A172 (cell line): ENCODE measurements at regions not wholly inside any gene's neighbourhood (a gene's known extent, or its start where the extent isn't known, plus 50 kb on each side); places are given as distances from the start of the nearest gene placed in this dataset.
A peak's percentile ranks its signal among the peaks of the same experiment; 100 is the strongest.
"Not testable (repeated sequence)": the region's sequence is repeated elsewhere in the genome, so short reads cannot be mapped to it uniquely, and the experiment has no call there.

Experiments
- DNase-seq: peaks from one replicate; pipeline ENCODE4 v3.0.0-alpha.2; 2015; ENCODE audit warnings: low spot score

GRCh38 chr4:63302078-63302477, 1107.2 kb downstream of the TECRL start:
- DNase-seq = no peak

DNA sequence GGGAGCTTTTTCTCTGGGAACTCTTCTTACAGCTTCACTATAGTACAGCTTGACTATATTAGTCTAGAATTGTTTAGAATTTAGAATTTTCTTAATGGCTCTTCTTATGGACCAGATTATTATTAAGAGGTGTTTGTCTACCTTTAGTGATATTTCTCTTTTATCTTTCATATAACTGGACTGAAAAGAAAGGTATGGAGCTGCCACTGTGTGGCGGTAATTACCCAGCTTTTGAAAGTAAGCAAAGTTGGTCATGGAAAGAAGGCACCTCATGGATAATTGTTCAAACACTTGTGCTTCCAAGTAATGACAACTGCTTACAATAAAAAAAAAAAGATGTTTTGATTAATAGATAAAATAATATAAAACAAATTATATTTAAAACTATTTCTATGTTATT, 1112.5 kb downstream of the TECRL start:
- DNase-seq = peak; percentile 5

DNA sequence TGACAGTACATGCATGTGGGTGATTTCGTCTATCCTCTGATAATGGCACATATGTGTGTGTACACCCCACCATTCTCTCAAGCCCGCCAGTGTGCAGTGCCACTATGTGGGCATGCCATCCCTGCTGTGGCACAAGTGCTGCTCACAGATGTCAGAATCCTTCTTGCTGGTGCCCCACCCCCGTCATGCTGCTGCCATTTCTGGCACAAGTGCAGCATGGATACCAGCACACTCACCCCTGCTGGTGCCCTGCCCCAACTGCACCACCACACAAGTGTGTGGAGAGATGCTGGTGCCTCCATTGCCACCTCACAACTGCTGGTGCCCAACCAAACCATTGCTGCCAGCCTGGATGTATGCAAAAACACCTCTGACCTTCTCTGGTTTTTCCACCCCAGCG, 1133.8 kb downstream of the TECRL start:
- DNase-seq = no peak

DNA sequence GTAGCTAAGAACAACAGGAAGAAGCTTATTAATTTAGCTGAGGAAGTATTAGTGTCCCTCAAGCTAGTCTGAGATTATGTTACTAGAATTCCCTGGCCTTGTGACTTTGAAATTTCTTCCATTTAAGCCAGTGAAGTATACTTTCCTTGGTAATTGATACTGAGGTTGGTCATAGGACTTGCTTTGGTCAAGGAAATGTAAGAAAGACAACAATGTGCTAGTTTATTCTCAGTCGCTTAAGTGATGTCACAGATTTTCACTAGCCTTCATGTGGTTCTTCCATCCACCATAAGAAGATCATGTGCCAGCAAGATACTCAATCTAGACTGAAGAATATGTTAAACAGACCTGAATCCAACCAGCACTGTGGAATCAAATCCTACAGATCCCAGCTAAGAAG, 1140.1 kb downstream of the TECRL start:
- DNase-seq = no peak

- DNase-seq = no peak
Measured at GRCh38 chr4:63233671-63234070, 1175.6 kb downstream of the TECRL start.

DNA sequence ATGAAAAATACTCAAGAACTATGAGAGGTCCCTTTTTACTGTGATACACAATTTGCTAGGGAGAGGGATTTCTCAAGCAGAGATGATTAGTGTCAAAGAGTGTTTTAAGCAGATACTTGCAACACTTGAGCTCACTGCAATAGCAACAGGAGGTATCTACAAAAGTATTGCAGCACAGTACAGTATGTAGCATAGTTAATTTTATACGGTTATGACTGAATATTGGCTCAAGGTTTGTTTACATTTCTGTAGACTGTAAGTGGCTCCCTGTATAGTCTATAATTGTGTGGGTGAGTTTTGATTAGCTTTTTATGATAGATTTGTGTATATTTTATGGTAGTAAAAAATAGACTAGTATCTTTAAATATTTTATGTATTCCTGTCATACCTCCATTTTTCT, 1177.2 kb downstream of the TECRL start:
- no peak for DNase-seq

GRCh38 chr4:63226229-63226628, 1183.0 kb downstream of the TECRL start:
- no peak for DNase-seq

DNA sequence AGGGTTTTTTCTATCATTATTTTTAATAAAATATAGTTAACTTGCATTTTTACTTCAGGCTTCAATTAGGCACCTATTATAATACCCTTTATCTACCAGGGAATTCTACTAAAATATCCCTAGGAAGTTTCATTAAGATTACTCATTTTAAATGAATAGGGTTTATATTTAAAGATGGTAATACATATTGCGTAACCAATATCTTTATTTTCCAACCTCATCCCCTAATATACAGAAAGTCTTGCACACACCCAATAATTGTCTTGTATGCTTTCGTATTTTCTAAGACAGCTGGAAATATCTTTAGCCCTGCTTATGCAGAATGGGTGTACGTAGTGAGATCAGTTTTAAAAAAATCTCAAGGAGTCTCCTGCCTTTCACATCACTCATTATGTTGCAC, 1186.8 kb downstream of the TECRL start:
- DNase-seq = no peak

DNA sequence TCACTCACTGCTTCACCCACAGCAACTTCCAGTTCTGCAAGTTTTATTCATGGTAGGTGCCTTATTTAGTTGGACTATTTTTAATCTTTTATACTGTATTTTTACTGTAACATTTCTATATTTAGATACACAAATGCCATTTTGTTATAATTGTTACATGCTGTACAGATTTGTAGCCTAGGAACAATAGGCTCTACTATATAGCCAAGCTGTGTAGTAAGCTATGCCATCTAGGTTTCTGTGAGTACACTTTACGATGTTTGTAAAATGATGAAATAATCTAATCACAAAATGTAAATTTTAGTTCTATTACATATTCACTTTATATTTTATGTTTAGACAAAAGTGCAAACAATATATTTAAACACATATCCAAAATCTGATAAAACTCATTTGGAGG, 1187.8 kb downstream of the TECRL start:
- no peak for DNase-seq

DNA sequence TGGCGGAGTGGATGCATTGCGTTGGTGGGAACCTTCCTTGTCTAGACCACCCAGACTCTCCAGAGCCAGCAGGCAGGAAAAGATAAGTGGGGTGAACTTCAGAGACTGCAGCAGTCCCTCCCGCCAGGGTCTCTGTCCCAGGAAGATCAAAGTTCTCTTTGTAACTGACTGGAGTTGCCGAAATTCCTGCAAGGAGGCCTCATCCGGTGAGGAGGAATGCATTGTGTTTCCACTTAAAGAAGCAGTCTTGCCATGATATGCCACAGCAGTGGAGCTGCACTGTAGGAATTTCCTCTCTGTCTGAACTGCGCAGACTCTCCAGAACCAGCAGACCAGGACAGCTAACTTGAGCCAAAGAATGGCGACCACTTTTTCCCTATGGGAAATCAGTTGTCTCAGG, 1190.4 kb downstream of the TECRL start:
- no peak for DNase-seq

- no peak for DNase-seq
Measured at GRCh38 chr4:63214076-63214475, 1195.2 kb downstream of the TECRL start.

GRCh38 chr4:63211776-63212479, 1197.3 kb downstream of the TECRL start:
- peak; percentile 2 for DNase-seq

GRCh38 chr4:63211375-63211774, 1197.9 kb downstream of the TECRL start:
- DNase-seq = peak; percentile 6

DNA sequence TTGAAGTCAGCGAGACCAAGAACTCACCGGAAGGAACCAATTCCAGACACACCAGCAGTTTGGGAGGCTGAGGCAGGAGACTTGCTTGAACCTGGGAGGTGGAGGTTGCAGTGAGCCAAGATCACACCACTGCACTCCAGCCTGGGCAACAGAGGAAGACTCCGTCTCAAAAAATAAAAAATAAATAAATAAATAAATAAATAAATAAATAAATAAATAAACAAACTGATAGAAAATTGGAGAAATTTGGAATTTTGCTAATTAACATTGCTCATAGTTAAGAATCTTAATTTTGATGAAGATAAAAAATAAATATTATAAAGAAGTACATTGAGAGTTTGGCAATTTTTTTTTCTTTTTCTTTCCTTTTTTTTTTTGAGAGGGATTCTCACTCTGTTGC, 1216.2 kb downstream of the TECRL start:
- not testable (repeated sequence) for DNase-seq

- DNase-seq = no peak
Measured at GRCh38 chr4:63171341-63171740, 1237.9 kb downstream of the TECRL start.

DNA sequence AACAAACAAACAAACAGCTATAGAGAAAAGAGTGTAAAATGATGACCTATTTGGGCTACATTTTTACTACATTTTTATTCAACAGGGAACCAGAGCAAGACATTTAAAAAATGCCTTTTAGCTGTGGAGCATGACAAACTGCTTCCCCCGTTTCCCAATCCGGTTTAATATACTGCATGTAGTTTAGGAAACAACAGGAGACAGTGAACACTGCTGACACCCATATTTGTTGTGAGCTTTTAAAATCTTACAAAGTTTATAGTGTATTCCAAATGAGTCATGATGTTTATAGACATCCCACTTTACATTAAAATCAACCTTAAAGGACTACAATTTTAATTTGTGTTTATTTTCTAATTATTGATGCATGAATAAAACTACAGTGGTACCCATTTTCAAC, 1238.3 kb downstream of the TECRL start:
- no peak for DNase-seq

- no peak for DNase-seq
Measured at GRCh38 chr4:63169836-63170235, 1239.4 kb downstream of the TECRL start.

DNA sequence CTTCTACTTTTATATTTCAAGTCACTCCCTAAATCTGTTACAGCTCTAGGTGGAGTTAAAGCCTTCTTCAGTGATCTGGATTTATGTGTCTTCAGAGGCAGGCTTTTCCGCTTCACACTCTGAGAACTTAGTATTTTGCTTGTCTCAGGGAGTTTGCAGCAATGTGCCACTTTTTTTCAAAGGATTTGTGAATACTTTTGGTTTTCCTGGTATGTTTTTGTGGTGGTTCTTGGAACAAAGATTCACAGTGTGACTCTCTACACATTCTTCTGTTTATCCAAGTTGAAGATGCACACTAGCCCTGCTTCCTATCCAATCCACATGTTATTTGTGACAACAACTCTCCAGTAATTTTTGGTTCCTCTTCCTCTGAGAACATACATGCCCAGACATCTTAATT, 1253.7 kb downstream of the TECRL start:
- no peak for DNase-seq

DNA sequence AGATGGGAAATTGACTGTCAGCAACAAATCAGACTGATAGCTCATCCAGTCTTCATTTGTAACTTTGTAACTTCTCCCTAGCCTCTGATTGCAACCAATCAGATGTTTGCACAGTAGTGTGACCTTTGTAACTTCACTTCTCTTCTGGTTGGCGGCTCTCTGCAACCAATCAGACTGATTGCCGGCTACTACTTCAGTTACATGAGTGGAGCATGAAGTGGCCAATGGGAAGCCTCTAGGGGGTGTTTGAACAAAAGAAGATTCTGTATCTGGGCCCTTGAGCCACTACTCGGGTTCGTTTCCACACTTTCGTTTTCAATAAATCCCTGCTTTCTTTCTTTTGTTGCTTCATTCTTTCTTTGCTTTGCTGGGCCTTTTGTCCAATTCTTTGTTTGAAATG, 1285.8 kb downstream of the TECRL start:
- peak; percentile 44 for DNase-seq

DNA sequence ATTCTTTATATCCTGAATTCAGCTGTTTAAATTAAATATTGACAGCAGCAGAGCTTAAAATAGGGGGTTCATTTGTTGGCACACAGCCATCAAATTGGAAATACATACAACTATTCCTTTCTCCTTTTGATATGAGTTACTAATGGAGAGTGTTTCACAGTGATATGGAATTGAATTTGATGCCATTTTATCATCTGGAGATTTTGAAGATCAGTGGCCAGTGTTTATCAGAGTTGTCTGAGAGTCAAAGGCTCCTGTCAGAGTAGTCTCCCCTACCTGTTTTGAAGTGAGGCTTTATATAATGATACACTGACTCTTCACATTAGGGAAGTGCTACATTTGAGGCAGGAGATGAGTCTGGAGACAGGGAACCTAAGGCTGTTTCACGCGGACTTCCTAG, 1286.3 kb downstream of the TECRL start:
- DNase-seq = no peak

DNA sequence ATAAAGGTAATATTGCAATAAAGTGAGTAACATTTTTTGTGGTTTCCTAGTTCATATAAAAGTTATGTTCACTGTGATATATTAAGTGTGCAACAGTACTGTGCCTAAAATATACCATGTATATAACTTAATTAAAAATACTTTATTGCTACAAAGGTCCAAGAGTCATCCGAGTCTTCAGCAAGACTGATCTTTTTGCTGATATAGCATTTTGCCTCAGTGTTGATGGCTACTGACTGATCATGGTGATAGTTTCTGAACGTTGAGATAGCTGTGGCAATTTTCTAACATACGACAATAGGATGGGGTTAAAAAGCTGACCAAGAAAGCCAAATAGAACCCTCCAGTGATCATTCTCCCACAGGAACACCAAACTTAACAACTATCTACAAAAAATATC, 1302.7 kb downstream of the TECRL start:
- no peak for DNase-seq

- DNase-seq = no peak
Measured at GRCh38 chr4:63105839-63106238, 1303.4 kb downstream of the TECRL start.

- DNase-seq = no peak
Measured at GRCh38 chr4:63090641-63091040, 1318.6 kb downstream of the TECRL start.

- DNase-seq = no peak
Measured at GRCh38 chr4:63085091-63085490, 1324.2 kb downstream of the TECRL start.
